ENCODE measurements at regions not wholly inside any gene's neighbourhood (a gene's known extent, or its start where the extent isn't known, plus 50 kb on each side); places are given as distances from the start of the nearest gene placed in this dataset.

DNA sequence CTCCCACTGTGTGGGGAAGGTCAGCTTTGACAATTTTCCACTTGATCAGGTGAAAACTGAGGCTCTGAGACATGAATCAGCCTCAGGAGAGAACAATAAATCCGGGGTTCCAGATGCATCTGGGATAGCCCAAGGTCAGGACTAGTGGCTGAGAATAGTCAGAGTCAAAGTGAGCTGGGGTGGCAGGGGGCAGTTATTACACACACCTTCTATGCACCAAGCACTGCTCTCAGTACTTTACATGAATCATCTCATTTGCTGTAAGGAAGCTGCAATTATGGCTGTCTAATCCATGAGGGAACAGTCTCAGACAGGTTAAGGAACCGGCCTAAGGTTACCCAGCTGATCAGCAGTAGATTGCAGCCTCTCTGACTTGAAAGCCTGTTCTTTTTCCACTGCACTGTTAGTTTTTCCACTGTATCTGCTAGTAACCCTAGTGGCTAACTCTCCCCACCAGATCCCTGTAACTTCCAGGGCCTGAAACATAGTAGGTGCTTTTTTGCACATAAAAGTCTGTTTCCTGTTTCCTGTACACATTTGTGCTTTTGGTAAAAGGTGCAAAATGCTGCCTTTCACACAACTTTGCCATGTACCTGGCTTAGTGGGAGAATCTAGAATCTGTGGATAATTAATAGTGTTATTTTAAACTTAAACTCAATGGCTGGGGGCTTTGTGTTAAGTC is 125.9 kb downstream of the EMX2 start:
- no peak for DNase-seq
- no peaks in the 10 kb centered on the region for H3K4me1 Mint-ChIP-seq
- H3K36me3 Mint-ChIP-seq (ENCODE audit: low read depth) = no peaks in the 10 kb centered on the region
- ATAC-seq = no peak
- no peaks in the 10 kb centered on the region for H3K9me3 ChIP-seq (ENCODE audit: control insufficient read depth, low read length, poor library complexity, severe bottlenecking)
- no peak overlapping the region for H3K4me3 Mint-ChIP-seq
- peaks cover 19% of the 10 kb centered on the region for H3K27me3 Mint-ChIP-seq
- H3K27ac Mint-ChIP-seq = no peak overlapping the region

DNA sequence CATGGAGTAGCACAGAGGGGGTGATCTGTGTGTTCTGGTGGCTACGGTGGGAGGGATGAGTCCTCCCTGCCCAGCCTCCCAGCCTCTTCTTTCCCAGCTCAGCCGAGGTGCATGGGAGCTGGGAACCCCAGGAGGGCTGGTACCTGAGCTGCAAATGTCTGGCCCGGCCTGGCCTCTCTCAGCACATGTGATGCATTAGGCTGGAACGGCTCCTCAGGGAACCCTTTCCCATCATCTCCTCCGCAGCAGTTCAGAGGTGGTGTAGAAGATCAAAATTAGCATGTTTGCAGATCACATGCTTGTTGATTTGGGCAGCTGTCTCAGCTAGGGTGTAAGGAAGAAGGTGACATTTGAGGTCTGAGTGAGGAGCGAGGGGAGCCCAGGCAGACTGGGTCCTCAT is 126.6 kb downstream of the EMX2 start:
- Mint-ChIP-seq H3K27me3 (peaks cover 19% of the 10 kb centered on the region), H3K4me3 (no peak overlapping the region), H3K36me3 (ENCODE audit: low read depth) (no peaks in the 10 kb centered on the region), H3K27ac (no peak overlapping the region), H3K4me1 (no peaks in the 10 kb centered on the region)
- no peak for DNase-seq
- H3K9me3 ChIP-seq (ENCODE audit: control insufficient read depth, low read length, poor library complexity, severe bottlenecking) = no peaks in the 10 kb centered on the region
- no peak for ATAC-seq

DNA sequence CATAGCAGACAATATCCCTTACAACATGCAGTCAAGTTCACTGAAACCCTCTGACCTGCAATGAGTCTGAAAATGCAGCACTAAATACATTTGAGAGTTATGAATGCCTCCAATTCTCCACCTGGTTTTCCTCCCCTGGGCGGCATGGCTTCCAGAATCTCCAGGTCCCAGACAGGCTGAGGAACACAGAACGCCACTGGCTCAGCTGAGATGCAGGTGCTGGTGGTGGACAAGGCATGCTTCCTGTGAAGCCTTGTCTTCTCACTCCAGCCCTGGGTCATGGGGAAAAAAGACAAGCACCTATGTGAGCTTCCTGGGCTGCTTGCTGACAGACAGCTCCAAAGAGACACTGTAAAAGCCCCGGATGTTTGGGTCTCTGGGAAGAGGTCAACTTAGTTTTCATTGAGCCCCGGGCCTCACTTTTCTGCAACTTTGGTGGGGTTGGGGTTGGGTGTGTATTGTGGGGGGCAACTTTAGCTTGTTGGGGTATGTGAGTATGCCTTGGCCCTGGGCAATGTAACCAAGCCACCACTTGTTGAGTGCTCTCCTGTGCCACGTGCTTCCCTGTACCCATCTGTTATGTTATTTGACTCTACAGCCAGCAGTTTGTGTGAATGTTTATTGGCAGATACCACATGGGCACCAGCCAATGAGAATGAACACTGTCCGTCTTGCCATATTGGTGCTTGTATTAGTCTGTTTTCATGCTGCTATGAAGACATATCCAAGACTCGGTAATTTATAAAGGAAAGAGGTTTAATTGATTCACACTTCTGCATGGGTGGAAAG is 127.8 kb downstream of the EMX2 start:
- DNase-seq (no peak), ATAC-seq (no peak)
- no peaks in the 10 kb centered on the region for H3K4me1 Mint-ChIP-seq
- H3K27ac Mint-ChIP-seq = no peak overlapping the region
- no peak overlapping the region for H3K4me3 Mint-ChIP-seq
- H3K9me3 ChIP-seq (ENCODE audit: control insufficient read depth, low read length, poor library complexity, severe bottlenecking) = no peaks in the 10 kb centered on the region
- H3K27me3 Mint-ChIP-seq = peaks cover 13% of the 10 kb centered on the region
- H3K36me3 Mint-ChIP-seq (ENCODE audit: low read depth) = no peaks in the 10 kb centered on the region

GRCh38 chr10:117673230-117674010 is 130.9 kb downstream of the EMX2 start:
- Mint-ChIP-seq H3K4me3 (no peak overlapping the region), H3K4me1 (no peaks in the 10 kb centered on the region), H3K36me3 (ENCODE audit: low read depth) (no peaks in the 10 kb centered on the region), H3K27ac (no peak overlapping the region), H3K27me3 (peaks cover 21% of the 10 kb centered on the region)
- DNase-seq = no peak
- H3K9me3 ChIP-seq (ENCODE audit: control insufficient read depth, low read length, poor library complexity, severe bottlenecking) = no peaks in the 10 kb centered on the region
- ATAC-seq = no peak

DNA sequence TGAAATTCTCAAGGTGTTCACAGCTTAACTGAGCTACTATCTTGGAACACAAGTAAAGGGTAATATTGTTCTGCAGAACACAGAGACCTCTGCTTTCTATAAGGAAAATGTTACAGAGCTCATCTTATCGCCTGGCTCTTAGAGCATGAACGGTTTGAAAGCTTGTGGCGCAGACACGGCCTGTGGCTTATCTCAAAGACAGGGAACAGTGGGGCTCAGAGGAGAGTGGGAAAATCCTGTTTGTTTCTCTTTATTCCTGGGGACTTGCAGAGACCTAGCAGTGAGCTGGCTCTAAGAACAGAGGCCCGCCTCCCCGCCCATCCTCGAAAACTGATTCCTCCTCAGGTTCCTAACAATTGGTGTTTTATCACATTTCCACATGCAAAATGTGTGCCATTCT is 131.7 kb downstream of the EMX2 start:
- no peaks in the 10 kb centered on the region for H3K4me1 Mint-ChIP-seq
- H3K9me3 ChIP-seq (ENCODE audit: control insufficient read depth, low read length, poor library complexity, severe bottlenecking) = no peaks in the 10 kb centered on the region
- H3K36me3 Mint-ChIP-seq (ENCODE audit: low read depth) = no peaks in the 10 kb centered on the region
- no peak overlapping the region for H3K4me3 Mint-ChIP-seq
- no peak for ATAC-seq
- no peak for DNase-seq
- H3K27me3 Mint-ChIP-seq = peaks cover 21% of the 10 kb centered on the region
- no peak overlapping the region for H3K27ac Mint-ChIP-seq

- Mint-ChIP-seq H3K4me1 (no peaks in the 10 kb centered on the region), H3K27me3 (peaks cover 21% of the 10 kb centered on the region), H3K36me3 (ENCODE audit: low read depth) (no peaks in the 10 kb centered on the region), H3K27ac (no peak overlapping the region), H3K4me3 (no peak overlapping the region)
- H3K9me3 ChIP-seq (ENCODE audit: control insufficient read depth, low read length, poor library complexity, severe bottlenecking) = no peaks in the 10 kb centered on the region
- ATAC-seq (no peak), DNase-seq (no peak)
Observed at GRCh38 chr10:117674646-117675045, 132.1 kb downstream of the EMX2 start.

DNA sequence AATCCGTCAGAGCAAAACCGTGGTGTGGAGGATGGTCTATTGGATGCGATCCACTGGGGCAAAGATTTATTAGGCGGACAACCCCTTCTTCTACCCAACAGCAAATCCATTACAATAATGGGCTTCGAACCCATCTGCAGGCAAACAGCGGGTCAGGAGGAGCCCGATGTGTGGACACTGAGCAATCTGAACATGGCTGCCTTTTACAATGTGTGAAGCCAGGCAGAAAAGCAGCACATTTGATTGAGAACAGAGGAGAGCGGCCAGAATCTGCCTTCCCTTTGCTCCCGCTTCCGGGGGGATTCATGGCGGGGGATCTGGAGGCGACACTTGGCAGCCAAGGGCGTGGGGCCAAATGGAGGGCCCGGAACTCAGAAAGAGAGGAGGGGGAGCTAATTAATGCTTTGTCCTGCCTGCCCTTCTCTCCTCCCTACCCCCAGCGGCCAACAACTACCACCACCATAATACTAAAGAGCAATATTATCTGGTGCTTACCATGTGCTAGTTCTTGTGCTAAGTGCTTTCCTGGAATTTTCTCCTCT is 133.0 kb downstream of the EMX2 start:
- Mint-ChIP-seq H3K27ac (no peak overlapping the region), H3K27me3 (peaks cover 20% of the 10 kb centered on the region), H3K4me3 (no peak overlapping the region), H3K4me1 (no peaks in the 10 kb centered on the region), H3K36me3 (ENCODE audit: low read depth) (no peaks in the 10 kb centered on the region)
- H3K9me3 ChIP-seq (ENCODE audit: control insufficient read depth, low read length, poor library complexity, severe bottlenecking) = no peaks in the 10 kb centered on the region
- ATAC-seq = no peak
- no peak for DNase-seq

- H3K27me3 Mint-ChIP-seq = peaks cover 12% of the 10 kb centered on the region
Observed at GRCh38 chr10:117677239-117677638, 134.7 kb downstream of the EMX2 start.

GRCh38 chr10:117677890-117678500 is 135.4 kb downstream of the EMX2 start:
- DNase-seq (no peak), ATAC-seq (no peak)
- Mint-ChIP-seq H3K4me1 (no peaks in the 10 kb centered on the region), H3K36me3 (ENCODE audit: low read depth) (no peaks in the 10 kb centered on the region), H3K27ac (no peak overlapping the region), H3K27me3 (peaks cover 19% of the 10 kb centered on the region), H3K4me3 (no peak overlapping the region)
- H3K9me3 ChIP-seq (ENCODE audit: control insufficient read depth, low read length, poor library complexity, severe bottlenecking) = no peaks in the 10 kb centered on the region

More at GRCh38 chr10:117677239-117677638, 134.7 kb downstream of the EMX2 start:
- no peaks in the 10 kb centered on the region for H3K4me1 Mint-ChIP-seq
- ATAC-seq (no peak), DNase-seq (no peak)
- H3K27ac Mint-ChIP-seq = no peak overlapping the region
- H3K4me3 Mint-ChIP-seq = no peak overlapping the region
- H3K9me3 ChIP-seq (ENCODE audit: control insufficient read depth, low read length, poor library complexity, severe bottlenecking) = no peaks in the 10 kb centered on the region
- H3K36me3 Mint-ChIP-seq (ENCODE audit: low read depth) = no peaks in the 10 kb centered on the region

GRCh38 chr10:117680601-117681000 is 138.1 kb downstream of the EMX2 start:
- ATAC-seq (no peak), DNase-seq (no peak)
- H3K27ac Mint-ChIP-seq = no peak overlapping the region
- H3K4me3 Mint-ChIP-seq = no peak overlapping the region
- no peaks in the 10 kb centered on the region for H3K36me3 Mint-ChIP-seq (ENCODE audit: low read depth)
- no peaks in the 10 kb centered on the region for H3K9me3 ChIP-seq (ENCODE audit: control insufficient read depth, low read length, poor library complexity, severe bottlenecking)
- no peaks in the 10 kb centered on the region for H3K4me1 Mint-ChIP-seq
- H3K27me3 Mint-ChIP-seq = peaks cover 22% of the 10 kb centered on the region

DNA sequence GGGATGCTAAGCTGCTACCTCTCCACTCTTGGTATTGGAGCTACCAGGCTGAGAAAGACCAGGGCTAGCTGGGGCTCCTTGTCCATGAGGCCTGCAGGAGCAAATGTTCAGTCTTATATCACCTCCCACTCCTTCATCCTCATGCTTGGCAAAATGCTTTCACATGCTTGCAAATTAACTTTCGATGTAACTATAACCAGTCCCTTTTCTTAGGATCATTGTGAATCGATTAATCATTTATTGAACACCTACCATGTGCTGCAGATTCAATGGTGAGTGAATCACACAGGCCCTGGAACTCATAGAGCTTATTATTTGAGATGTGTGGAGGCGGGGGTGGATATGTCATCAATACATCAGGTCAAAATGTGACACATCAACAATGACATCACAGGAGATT is 138.6 kb downstream of the EMX2 start:
- Mint-ChIP-seq H3K27ac (no peak overlapping the region), H3K4me3 (no peak overlapping the region), H3K4me1 (no peaks in the 10 kb centered on the region), H3K36me3 (ENCODE audit: low read depth) (no peaks in the 10 kb centered on the region), H3K27me3 (peaks cover 27% of the 10 kb centered on the region)
- no peaks in the 10 kb centered on the region for H3K9me3 ChIP-seq (ENCODE audit: control insufficient read depth, low read length, poor library complexity, severe bottlenecking)
- DNase-seq (no peak), ATAC-seq (no peak)

DNA sequence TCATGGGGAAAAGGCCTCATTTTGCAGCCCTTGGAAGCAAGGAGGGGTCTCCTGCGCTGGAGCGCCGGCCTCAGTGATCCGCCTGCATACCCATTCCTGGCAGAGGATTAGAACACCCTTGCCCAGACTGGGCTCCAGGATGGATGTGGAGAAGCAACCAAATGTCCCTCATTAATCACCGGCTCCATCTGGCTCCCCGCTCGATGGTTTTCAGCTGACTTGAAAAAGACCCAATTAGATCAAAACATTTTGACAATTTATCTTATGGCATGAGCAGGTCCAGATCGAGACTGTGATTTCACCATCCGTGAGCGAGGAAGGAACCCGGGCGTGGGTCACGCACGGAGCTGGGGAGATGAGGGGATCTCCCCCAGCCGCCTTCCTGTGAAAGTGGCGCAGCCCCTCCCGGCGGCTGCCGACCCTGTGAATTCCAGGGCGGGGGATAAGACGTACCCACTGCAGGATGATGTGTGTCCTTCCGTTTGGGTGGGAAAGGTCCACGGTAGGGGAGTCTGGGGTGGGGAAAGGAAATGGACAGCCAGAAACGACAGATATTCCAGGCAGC is 141.6 kb downstream of the EMX2 start:
- Mint-ChIP-seq H3K27ac (no peak overlapping the region), H3K36me3 (ENCODE audit: low read depth) (no peaks in the 10 kb centered on the region), H3K27me3 (peaks cover 26% of the 10 kb centered on the region), H3K4me1 (no peaks in the 10 kb centered on the region), H3K4me3 (no peak overlapping the region)
- no peak for DNase-seq
- ATAC-seq = no peak
- H3K9me3 ChIP-seq (ENCODE audit: control insufficient read depth, low read length, poor library complexity, severe bottlenecking) = no peaks in the 10 kb centered on the region

Data from T-helper 17 cell (primary cell).